Neutrophil (primary cell): ENCODE measurements at regions not wholly inside any gene's neighbourhood (a gene's known extent, or its start where the extent isn't known, plus 50 kb on each side); places are given as distances from the start of the nearest gene placed in this dataset.

Experiments used
- H3K27ac ChIP-seq: fragments of 200-600 bp; sonication (generic); 2 replicates; pipeline ENCODE4 v1.5.1; 2016; ENCODE audit warnings: mild to moderate bottlenecking, moderate library complexity
- H3K27me3 ChIP-seq: fragments of 200-600 bp; sonication (generic); 2 replicates; pipeline ENCODE4 v1.6.0; 2016; ENCODE audit warnings: mild to moderate bottlenecking
- H3K36me3 ChIP-seq: fragments of 200-600 bp; sonication (generic); 2 replicates; pipeline ENCODE4 v1.5.1; 2017
- H3K4me1 ChIP-seq, 2 experiments: fragments of 200-600 bp in 1 of 2; sonication (generic) in 1 of 2; 1 replicate in 1 of 2; 2 replicates in 1 of 2; pipeline versions ENCODE4 v1.5.1 to v1.6.1; 2013 to 2016; ENCODE audit warnings: low read depth in 1 of 2, low read length in 1 of 2, mild to moderate bottlenecking in 1 of 2, moderate library complexity in 1 of 2; ENCODE audit not compliant: control insufficient read depth in 1 of 2, insufficient read depth in 1 of 2
- H3K4me3 ChIP-seq, 2 experiments: fragments of 200-600 bp in 1 of 2; sonication (generic) in 1 of 2; 1 replicate in 1 of 2; 2 replicates in 1 of 2; pipeline ENCODE4 v1.5.1; 2013 to 2016; ENCODE audit warnings: low read depth in 1 of 2, low read length in 1 of 2, mild to moderate bottlenecking in 1 of 2, moderate library complexity in 1 of 2
- H3K9me3 ChIP-seq: fragments of 200-600 bp; sonication (generic); 2 replicates; pipeline ENCODE4 v1.5.1; 2016
- TF ChIP-seq, protein P1 (sequence below): fragments of 200-600 bp; sonication (generic); IDR thresholded peaks from 2 replicates; pipeline ENCODE4 v1.5.1; 2016; ENCODE audit warnings: antibody characterized with exemption

DNA sequence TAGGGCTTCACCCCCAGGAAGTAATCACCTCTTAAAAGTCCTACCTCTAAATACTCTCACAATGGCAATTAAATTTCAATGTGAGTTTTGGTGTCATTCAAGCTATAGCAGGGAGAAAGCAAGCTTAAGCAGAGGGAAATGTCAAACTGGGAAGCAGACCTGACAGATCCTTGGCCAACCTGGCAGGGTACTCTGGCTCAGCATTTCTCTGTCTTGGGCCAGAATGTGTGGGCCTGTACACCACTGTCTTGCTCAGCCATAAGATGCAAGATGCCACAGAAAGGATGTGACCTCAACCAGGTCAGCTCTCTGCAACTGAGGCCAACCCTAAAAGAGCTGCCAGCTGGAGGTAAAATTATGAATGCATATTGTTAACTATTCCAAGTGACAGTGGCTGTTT is 130.6 kb upstream of the CMC1 start:
- no peaks in the 10 kb centered on the region for H3K27me3 ChIP-seq
- no peak overlapping the region for H3K27ac ChIP-seq
- no peaks in the 10 kb centered on the region for H3K36me3 ChIP-seq
- H3K4me1 ChIP-seq = no peaks in the 10 kb centered on the region
- H3K4me3 ChIP-seq = no peak overlapping the region
- TF ChIP-seq, protein P1, sequence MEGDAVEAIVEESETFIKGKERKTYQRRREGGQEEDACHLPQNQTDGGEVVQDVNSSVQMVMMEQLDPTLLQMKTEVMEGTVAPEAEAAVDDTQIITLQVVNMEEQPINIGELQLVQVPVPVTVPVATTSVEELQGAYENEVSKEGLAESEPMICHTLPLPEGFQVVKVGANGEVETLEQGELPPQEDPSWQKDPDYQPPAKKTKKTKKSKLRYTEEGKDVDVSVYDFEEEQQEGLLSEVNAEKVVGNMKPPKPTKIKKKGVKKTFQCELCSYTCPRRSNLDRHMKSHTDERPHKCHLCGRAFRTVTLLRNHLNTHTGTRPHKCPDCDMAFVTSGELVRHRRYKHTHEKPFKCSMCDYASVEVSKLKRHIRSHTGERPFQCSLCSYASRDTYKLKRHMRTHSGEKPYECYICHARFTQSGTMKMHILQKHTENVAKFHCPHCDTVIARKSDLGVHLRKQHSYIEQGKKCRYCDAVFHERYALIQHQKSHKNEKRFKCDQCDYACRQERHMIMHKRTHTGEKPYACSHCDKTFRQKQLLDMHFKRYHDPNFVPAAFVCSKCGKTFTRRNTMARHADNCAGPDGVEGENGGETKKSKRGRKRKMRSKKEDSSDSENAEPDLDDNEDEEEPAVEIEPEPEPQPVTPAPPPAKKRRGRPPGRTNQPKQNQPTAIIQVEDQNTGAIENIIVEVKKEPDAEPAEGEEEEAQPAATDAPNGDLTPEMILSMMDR = no peak
- no peaks in the 10 kb centered on the region for H3K9me3 ChIP-seq

GRCh38 chr3:28114893-28115292 is 126.5 kb upstream of the CMC1 start:
- Histone ChIP-seq H3K27me3 (no peaks in the 10 kb centered on the region), H3K4me1 (no peaks in the 10 kb centered on the region), H3K4me3 (no peak overlapping the region), H3K36me3 (no peaks in the 10 kb centered on the region), H3K27ac (no peak overlapping the region), H3K9me3 (no peaks in the 10 kb centered on the region)
- TF ChIP-seq, protein P1 = no peak

DNA sequence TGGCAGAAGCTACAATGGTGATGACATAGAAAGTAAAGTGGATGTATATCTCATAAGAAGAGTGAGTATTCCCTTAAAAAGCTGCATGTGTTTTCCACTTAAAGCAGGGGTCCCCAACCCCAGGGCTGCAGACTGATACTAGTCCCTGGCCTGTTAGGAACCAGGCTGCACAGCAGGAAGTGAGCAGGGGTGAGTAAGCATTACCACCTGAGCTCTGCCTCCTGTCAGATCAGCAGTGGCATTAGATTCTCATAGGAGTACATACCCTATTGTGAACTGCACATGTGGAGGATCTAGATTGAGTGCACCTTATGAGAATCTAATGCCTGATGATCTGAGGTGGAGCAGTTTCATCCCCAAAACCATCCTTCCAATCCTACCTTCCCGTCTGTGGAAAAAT is 126.1 kb upstream of the CMC1 start:
- Histone ChIP-seq H3K9me3 (no peaks in the 10 kb centered on the region), H3K27ac (no peak overlapping the region), H3K27me3 (no peaks in the 10 kb centered on the region), H3K4me1 (no peaks in the 10 kb centered on the region), H3K36me3 (no peaks in the 10 kb centered on the region), H3K4me3 (no peak overlapping the region)
- TF ChIP-seq, protein P1 = no peak

GRCh38 chr3:28117598-28117997 is 123.8 kb upstream of the CMC1 start:
- no peak overlapping the region for H3K27ac ChIP-seq
- no peaks in the 10 kb centered on the region for H3K4me1 ChIP-seq
- H3K27me3 ChIP-seq = no peaks in the 10 kb centered on the region
- no peaks in the 10 kb centered on the region for H3K36me3 ChIP-seq
- TF ChIP-seq, protein P1 = no peak
- H3K4me3 ChIP-seq = no peak overlapping the region
- no peaks in the 10 kb centered on the region for H3K9me3 ChIP-seq

- Histone ChIP-seq H3K4me1 (no peaks in the 10 kb centered on the region), H3K9me3 (no peaks in the 10 kb centered on the region)
Observed at GRCh38 chr3:28118087-28118486, 123.3 kb upstream of the CMC1 start.

More at GRCh38 chr3:28118087-28118486, 123.3 kb upstream of the CMC1 start:
- TF ChIP-seq, protein P1 = no peak
- Histone ChIP-seq H3K27me3 (no peaks in the 10 kb centered on the region), H3K36me3 (no peaks in the 10 kb centered on the region), H3K27ac (no peak overlapping the region), H3K4me3 (no peak overlapping the region)
